IMR-90 (cell line): ENCODE measurements at regions not wholly inside any gene's neighbourhood (a gene's known extent, or its start where the extent isn't known, plus 50 kb on each side); places are given as distances from the start of the nearest gene placed in this dataset.

Experiments
- ATAC-seq: fragments of 200-7000 bp; cut with Tn5 transposase; 2 replicates; pipeline ENCODE4 v1.9.1; 2020; ENCODE audit warnings: low read depth, mild to moderate bottlenecking, moderate library complexity
- BruUV-seq: library from RNA; stranded (reverse); fragments of 400-500 nt; replicated peaks from 2 replicates; lab custom pipeline; 2021; lab: Mats Ljungman, UMichigan
- CTCF ChIA-PET: fragments of 300-600 bp; formaldehyde crosslinking; extraction: SDS; loops from one replicate; lab custom pipeline; 2021; ENCODE audit warnings: antibody characterized with exemption; lab: Yijun Ruan, JAX
- POLR2A ChIA-PET: fragments of 300-600 bp; sonication (Branson Sonifier 250); formaldehyde crosslinking; loops from one replicate; lab custom pipeline; 2022; ENCODE audit warnings: antibody characterized with exemption; ENCODE audit not compliant: unreplicated experiment; lab: Charles Lee
- DNase-seq: peaks from one replicate; pipeline ENCODE4 v3.0.0; 2013
- H2AFZ ChIP-seq: replicated peaks from 2 replicates; pipeline ENCODE3; 2013; ENCODE audit warnings: low read length, mild to moderate bottlenecking; ENCODE audit not compliant: poor library complexity
- H2AK5ac ChIP-seq: 2 replicates; pipeline ENCODE4 v1.6.1; 2013; ENCODE audit warnings: low read depth, low read length, inconsistent platforms
- H2AK9ac ChIP-seq: replicated peaks from 2 replicates; pipeline ENCODE3; 2013; ENCODE audit warnings: mild to moderate bottlenecking, low read depth, low read length, moderate library complexity; ENCODE audit not compliant: poor library complexity
- H2BK120ac ChIP-seq: 2 replicates; pipeline ENCODE4 v1.6.1; 2013; ENCODE audit warnings: low read depth, low read length, inconsistent platforms
- H2BK15ac ChIP-seq: 3 replicates; pipeline ENCODE4 v1.6.1; 2013; ENCODE audit warnings: low read depth, low read length, inconsistent platforms
- H2BK20ac ChIP-seq: 2 replicates; pipeline ENCODE4 v1.6.1; 2013; ENCODE audit warnings: low read depth, mild to moderate bottlenecking, inconsistent platforms, low read length, moderate library complexity
- H2BK5ac ChIP-seq: 2 replicates; pipeline ENCODE4 v1.6.1; 2013; ENCODE audit warnings: mild to moderate bottlenecking, low read depth, low read length, inconsistent platforms; ENCODE audit not compliant: poor library complexity, severe bottlenecking
- H3K14ac ChIP-seq: replicated peaks from 2 replicates; pipeline ENCODE4 v1.6.1; 2013; ENCODE audit warnings: low read depth, low read length, inconsistent platforms
- H3K18ac ChIP-seq: 2 replicates; pipeline ENCODE4 v1.6.1; 2013; ENCODE audit warnings: low read depth, low read length, control low read depth
- H3K23ac ChIP-seq: 2 replicates; pipeline ENCODE4 v1.6.1; 2013; ENCODE audit warnings: low read depth, low read length, inconsistent platforms
- H3K27ac ChIP-seq: 2 replicates; pipeline ENCODE4 v1.5.1; 2013; ENCODE audit warnings: mild to moderate bottlenecking, control low read depth, low read length; ENCODE audit not compliant: insufficient read depth
- H3K27me3 ChIP-seq: 2 replicates; pipeline ENCODE4 v1.6.1; 2013; ENCODE audit warnings: low read length; ENCODE audit not compliant: control insufficient read depth, insufficient read depth
- H3K36me3 ChIP-seq: 2 replicates; pipeline ENCODE4 v1.6.1; 2013; ENCODE audit warnings: low read length, mixed read lengths; ENCODE audit not compliant: control insufficient read depth, insufficient read depth
- H3K4ac ChIP-seq: 2 replicates; pipeline ENCODE4 v1.6.1; 2013; ENCODE audit warnings: low read depth, low read length, inconsistent platforms
- H3K4me1 ChIP-seq: 2 replicates; pipeline ENCODE4 v1.6.1; 2013; ENCODE audit warnings: low read length, mixed read lengths; ENCODE audit not compliant: control insufficient read depth, insufficient read depth
- H3K4me2 ChIP-seq: 2 replicates; pipeline ENCODE4 v1.6.1; 2013; ENCODE audit warnings: low read depth, mild to moderate bottlenecking, control low read depth, low read length, moderate library complexity
- H3K4me3 ChIP-seq: 2 replicates; pipeline ENCODE4 v1.5.1; 2013; ENCODE audit warnings: low read depth, mild to moderate bottlenecking, control low read depth, low read length, moderate library complexity; ENCODE audit not compliant: insufficient read depth
- H3K56ac ChIP-seq: 2 replicates; pipeline ENCODE4 v1.6.1; 2013; ENCODE audit warnings: low read length, inconsistent platforms; ENCODE audit not compliant: insufficient read depth; ENCODE audit errors: extremely low read depth
- H3K79me1 ChIP-seq, 2 experiments: 2 replicates each; pipeline ENCODE4 v1.6.1; 2013; ENCODE audit warnings: low read length in 2 of 2, inconsistent platforms in 1 of 2, low read depth in 1 of 2
- H3K9ac ChIP-seq: 2 replicates; pipeline ENCODE4 v1.6.1; 2013; ENCODE audit warnings: low read depth, low read length, control low read depth
- H3K9me1 ChIP-seq: 2 replicates; pipeline ENCODE4 v1.6.1; 2013; ENCODE audit warnings: low read length, inconsistent platforms; ENCODE audit not compliant: insufficient read depth
- H3K9me3 ChIP-seq: 2 replicates; pipeline ENCODE4 v1.6.1; 2013; ENCODE audit warnings: low read length; ENCODE audit not compliant: control insufficient read depth, insufficient read depth
- H4K20me1 ChIP-seq: 2 replicates; pipeline ENCODE4 v1.6.1; 2013; ENCODE audit warnings: low read length, inconsistent platforms; ENCODE audit not compliant: insufficient read depth
- H4K5ac ChIP-seq: 2 replicates; pipeline ENCODE4 v1.6.1; 2013; ENCODE audit warnings: mild to moderate bottlenecking, low read depth, low read length, control low read depth
- H4K8ac ChIP-seq, 2 experiments: 2 replicates each; pipeline ENCODE4 v1.6.1; 2013; ENCODE audit warnings: low read depth in 2 of 2, low read length in 2 of 2, control low read depth in 1 of 2, inconsistent platforms in 1 of 2
- H4K91ac ChIP-seq: 2 replicates; pipeline ENCODE4 v1.6.1; 2013; ENCODE audit warnings: low read depth, low read length, inconsistent platforms; ENCODE audit not compliant: insufficient read depth
- BHLHE40 ChIP-seq: fragments of 150-350 bp; IDR thresholded peaks from 2 replicates; pipeline ENCODE4 v1.6.1; 2016; ENCODE audit warnings: mild to moderate bottlenecking, low read depth, low read length
- CHD1 ChIP-seq: IDR thresholded peaks from 2 replicates; pipeline ENCODE4 v1.6.1; 2012; ENCODE audit warnings: low read depth, low read length, improper control_type of control experiment
- FOS ChIP-seq: fragments of 150-350 bp; IDR thresholded peaks from 2 replicates; pipeline ENCODE4 v1.6.1; 2016; ENCODE audit warnings: low read depth, low read length
- MAFK ChIP-seq: IDR thresholded peaks from 2 replicates; pipeline ENCODE4 v1.6.1; 2012; ENCODE audit warnings: low read depth, low read length, improper control_type of control experiment
- MAZ ChIP-seq: IDR thresholded peaks from 2 replicates; pipeline ENCODE4 v1.6.1; 2012; ENCODE audit warnings: low read depth, mild to moderate bottlenecking, low read length, improper control_type of control experiment, moderate library complexity, borderline replicate concordance
- NFE2L2 ChIP-seq: fragments of 150-350 bp; IDR thresholded peaks from 2 replicates; pipeline ENCODE4 v1.6.1; 2016; ENCODE audit warnings: low read depth, mild to moderate bottlenecking, low read length
- POLR2A ChIP-seq: IDR thresholded peaks from 2 replicates; pipeline ENCODE4 v1.6.1; 2012; ENCODE audit warnings: mild to moderate bottlenecking, low read depth, low read length
- RAD21 ChIP-seq: IDR thresholded peaks from 2 replicates; pipeline ENCODE4 v1.6.1; 2012; ENCODE audit warnings: low read length, improper control_type of control experiment
- RCOR1 ChIP-seq: IDR thresholded peaks from 2 replicates; pipeline ENCODE4 v1.6.1; 2012; ENCODE audit warnings: mild to moderate bottlenecking, low read length, improper control_type of control experiment; ENCODE audit not compliant: insufficient replicate concordance
- RFX5 ChIP-seq: IDR thresholded peaks from 2 replicates; pipeline ENCODE4 v1.8.0; 2012; ENCODE audit warnings: low read depth, mild to moderate bottlenecking, low read length, moderate library complexity
- SMC3 ChIP-seq: fragments of 150-350 bp; IDR thresholded peaks from 2 replicates; pipeline ENCODE4 v1.6.1; 2016; ENCODE audit warnings: low read depth, mild to moderate bottlenecking, antibody characterized with exemption, low read length, moderate library complexity
- WGBS, 2 experiments: methylation state at CpG; one replicate each; pipeline versions ENCODE4 v1.1.5 to v1.1.7; 2013; ENCODE audit warnings: missing lambda C conversion rate in 2 of 2; ENCODE audit not compliant: insufficient read length in 1 of 2; ENCODE audit errors: extremely low coverage in 2 of 2; 5-methylcytosine and 5-hydroxymethylcytosine counted together
- dilution Hi-C: fragments of 300-500 bp; cut with HindIII; formaldehyde crosslinking; loops from one replicate; pipeline ENCODE4 v1.14.3; 2018; ENCODE audit warnings: low sequenced_read_pairs; ENCODE audit not compliant: unreplicated experiment
- in situ Hi-C: fragments of 300-500 bp; cut with MboI; formaldehyde crosslinking; loops from 3 replicates; pipeline ENCODE4 v1.14.3; 2019; ENCODE audit warnings: low sequenced_read_pairs, inconsistent platforms, mixed read lengths
- intact Hi-C: fragments of 100-400 bp; cut with micrococcal nuclease; formaldehyde crosslinking; loops from 2 replicates; pipeline ENCODE4 v1.10.0; 2022
- TF ChIP-seq, protein P1 (sequence below): fragments of 150-350 bp; IDR thresholded peaks from 2 replicates; pipeline ENCODE4 v1.6.1; 2017; ENCODE audit warnings: mild to moderate bottlenecking, antibody characterized with exemption, low read length, low read depth
- TF ChIP-seq, protein P2 (sequence below): fragments of 150-350 bp; IDR thresholded peaks from 2 replicates; pipeline ENCODE4 v1.6.1; 2016; ENCODE audit warnings: low read depth, mild to moderate bottlenecking, low read length, moderate library complexity, borderline replicate concordance

DNA sequence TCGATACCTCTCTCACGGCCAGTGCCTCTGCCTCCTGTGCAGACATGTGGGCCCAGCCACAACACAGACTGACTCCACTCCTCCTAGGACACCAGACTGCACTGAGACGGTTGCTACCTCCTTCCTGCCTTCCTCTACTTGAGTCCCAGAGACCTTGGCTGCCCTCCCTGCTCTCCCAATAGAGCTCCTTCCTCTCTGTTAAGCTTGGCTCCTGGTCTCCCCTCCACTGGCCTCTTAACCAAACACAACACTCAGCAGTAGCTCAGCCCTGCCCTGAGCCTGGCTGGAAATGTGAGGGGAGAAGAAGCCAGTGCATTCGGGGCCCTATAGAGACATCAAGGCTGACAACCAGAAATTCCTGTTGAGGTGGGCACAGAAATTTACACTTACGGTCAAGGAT, 102.0 kb downstream of the HTR5A start:
- DNase-seq (no peak), ATAC-seq (no peak)
- H3K14ac ChIP-seq, result no peak overlapping the region
- no peaks in the 10 kb centered on the region for H3K4me1 ChIP-seq
- no peak overlapping the region for H2BK5ac ChIP-seq
- in situ Hi-C loops, result no loop called here
- H3K9ac ChIP-seq, result no peak overlapping the region
- H3K9me1 ChIP-seq, result no peaks in the 10 kb centered on the region
- ChIA-PET POLR2A (no interaction called here), CTCF (no interaction called here)
- H3K27me3 ChIP-seq, result no peaks in the 10 kb centered on the region; the same call in 1 of the 2 replicates
- no peak overlapping the region for H2AK5ac ChIP-seq
- H4K20me1 ChIP-seq, result no peaks in the 10 kb centered on the region
- H3K4ac ChIP-seq, result no peak overlapping the region
- WGBS, 2 experiments, result no CpG with 5 or more reads among the region's 5 CpGs
- H2BK120ac ChIP-seq, result no peak overlapping the region
- BruUV-seq, result no TSS peak
- no peak overlapping the region for H2AK9ac ChIP-seq
- no peak overlapping the region for H3K56ac ChIP-seq
- H4K5ac ChIP-seq, result no peak overlapping the region
- no peak overlapping the region for H4K8ac ChIP-seq
- no peak overlapping the region for H3K4me3 ChIP-seq
- H2BK15ac ChIP-seq, result no peak overlapping the region
- no peak overlapping the region for H3K27ac ChIP-seq
- intact Hi-C loops, result no loop called here
- dilution Hi-C loops, result no loop called here
- no peak overlapping the region for H3K18ac ChIP-seq
- H3K4me2 ChIP-seq, result no peak overlapping the region
- H2AFZ ChIP-seq, result no peak overlapping the region
- no peaks in the 10 kb centered on the region for H3K79me1 ChIP-seq
- TF ChIP-seq CHD1 (no peak), NFE2L2 (no peak), BHLHE40 (no peak), MAFK (no peak), MAZ (no peak), FOS (no peak), SMC3 (no peak), POLR2A (no peak), RFX5 (no peak), RCOR1 (no peak), RAD21 (no peak)
- TF ChIP-seq, protein P1, sequence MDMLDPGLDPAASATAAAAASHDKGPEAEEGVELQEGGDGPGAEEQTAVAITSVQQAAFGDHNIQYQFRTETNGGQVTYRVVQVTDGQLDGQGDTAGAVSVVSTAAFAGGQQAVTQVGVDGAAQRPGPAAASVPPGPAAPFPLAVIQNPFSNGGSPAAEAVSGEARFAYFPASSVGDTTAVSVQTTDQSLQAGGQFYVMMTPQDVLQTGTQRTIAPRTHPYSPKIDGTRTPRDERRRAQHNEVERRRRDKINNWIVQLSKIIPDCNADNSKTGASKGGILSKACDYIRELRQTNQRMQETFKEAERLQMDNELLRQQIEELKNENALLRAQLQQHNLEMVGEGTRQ, result no peak
- TF ChIP-seq, protein P2, sequence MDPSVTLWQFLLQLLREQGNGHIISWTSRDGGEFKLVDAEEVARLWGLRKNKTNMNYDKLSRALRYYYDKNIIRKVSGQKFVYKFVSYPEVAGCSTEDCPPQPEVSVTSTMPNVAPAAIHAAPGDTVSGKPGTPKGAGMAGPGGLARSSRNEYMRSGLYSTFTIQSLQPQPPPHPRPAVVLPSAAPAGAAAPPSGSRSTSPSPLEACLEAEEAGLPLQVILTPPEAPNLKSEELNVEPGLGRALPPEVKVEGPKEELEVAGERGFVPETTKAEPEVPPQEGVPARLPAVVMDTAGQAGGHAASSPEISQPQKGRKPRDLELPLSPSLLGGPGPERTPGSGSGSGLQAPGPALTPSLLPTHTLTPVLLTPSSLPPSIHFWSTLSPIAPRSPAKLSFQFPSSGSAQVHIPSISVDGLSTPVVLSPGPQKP, result no peak
- no peaks in the 10 kb centered on the region for H3K9me3 ChIP-seq
- H3K36me3 ChIP-seq, result no peaks in the 10 kb centered on the region
- no peak overlapping the region for H2BK20ac ChIP-seq
- no peak overlapping the region for H3K23ac ChIP-seq
- no peak overlapping the region for H4K91ac ChIP-seq
